ENCODE measurements at regions not wholly inside any gene's neighbourhood (a gene's known extent, or its start where the extent isn't known, plus 50 kb on each side); places are given as distances from the start of the nearest gene placed in this dataset.

GRCh38 chr22:48376936-48377712, 1450.5 kb downstream of the BRD1 start:
- no peak for DNase-seq
- H4K20me1 ChIP-seq (ENCODE audit: insufficient read depth, low read length), result no peaks in the 10 kb centered on the region

DNA sequence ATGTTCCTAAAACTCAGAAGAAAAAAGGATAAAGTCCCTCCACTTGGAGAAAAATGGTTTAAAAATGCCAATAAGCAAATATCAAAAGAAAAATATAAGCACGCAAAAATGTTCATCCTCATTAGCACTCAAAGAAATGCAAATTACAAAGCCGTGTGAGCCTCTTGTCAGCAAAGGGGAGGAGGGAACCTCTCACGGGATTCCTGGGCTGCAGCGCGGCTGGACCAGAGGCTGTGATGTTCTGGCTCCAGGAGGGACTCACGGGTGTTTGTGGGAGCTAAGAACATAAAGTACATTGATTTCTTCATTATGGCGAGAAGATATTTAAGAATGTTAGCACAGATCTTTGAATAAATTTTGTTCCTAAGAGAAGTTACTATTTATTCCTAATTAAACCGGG, 1451.2 kb downstream of the BRD1 start:
- Histone ChIP-seq H3K4me1 (ENCODE audit: low read length) (no peaks in the 10 kb centered on the region), H3K9ac (ENCODE audit: low read length) (no peak overlapping the region), H3K4me2 (ENCODE audit: low read depth, low read length) (no peak overlapping the region), H4K20me1 (ENCODE audit: insufficient read depth, low read length) (no peaks in the 10 kb centered on the region), H3K36me3 (replicated peaks; ENCODE audit: insufficient read depth, low read length) (no peaks in the 10 kb centered on the region), H3K4me3 (ENCODE audit: low read length) (no peak overlapping the region), H3K9me2 (replicated peaks; ENCODE audit: insufficient read depth, low read length) (no peaks in the 10 kb centered on the region), H3K27me3 (replicated peaks; ENCODE audit: insufficient read depth, low read length) (no peaks in the 10 kb centered on the region), H3K9me3 (replicated peaks; ENCODE audit: insufficient read depth, low read length) (no peaks in the 10 kb centered on the region), H2AFZ (ENCODE audit: low read length) (no peak overlapping the region), H3K79me2 (ENCODE audit: low read length) (no peaks in the 10 kb centered on the region), H3K27ac (ENCODE audit: low read length) (no peak overlapping the region), H3F3A (ENCODE audit: insufficient read depth, low read length) (no peaks in the 10 kb centered on the region)
- no peak for TF ChIP-seq EZH2phosphoT487 (IDR thresholded peaks at IDR 0.05; ENCODE audit: low read length)
- TF ChIP-seq, protein P1, sequence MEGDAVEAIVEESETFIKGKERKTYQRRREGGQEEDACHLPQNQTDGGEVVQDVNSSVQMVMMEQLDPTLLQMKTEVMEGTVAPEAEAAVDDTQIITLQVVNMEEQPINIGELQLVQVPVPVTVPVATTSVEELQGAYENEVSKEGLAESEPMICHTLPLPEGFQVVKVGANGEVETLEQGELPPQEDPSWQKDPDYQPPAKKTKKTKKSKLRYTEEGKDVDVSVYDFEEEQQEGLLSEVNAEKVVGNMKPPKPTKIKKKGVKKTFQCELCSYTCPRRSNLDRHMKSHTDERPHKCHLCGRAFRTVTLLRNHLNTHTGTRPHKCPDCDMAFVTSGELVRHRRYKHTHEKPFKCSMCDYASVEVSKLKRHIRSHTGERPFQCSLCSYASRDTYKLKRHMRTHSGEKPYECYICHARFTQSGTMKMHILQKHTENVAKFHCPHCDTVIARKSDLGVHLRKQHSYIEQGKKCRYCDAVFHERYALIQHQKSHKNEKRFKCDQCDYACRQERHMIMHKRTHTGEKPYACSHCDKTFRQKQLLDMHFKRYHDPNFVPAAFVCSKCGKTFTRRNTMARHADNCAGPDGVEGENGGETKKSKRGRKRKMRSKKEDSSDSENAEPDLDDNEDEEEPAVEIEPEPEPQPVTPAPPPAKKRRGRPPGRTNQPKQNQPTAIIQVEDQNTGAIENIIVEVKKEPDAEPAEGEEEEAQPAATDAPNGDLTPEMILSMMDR (IDR thresholded peaks at IDR 0.05; ENCODE audit: low read length), result no peak
- TF ChIP-seq EZH2 (optimal IDR thresholded peaks at IDR 0.05; ENCODE audit: low read depth, low read length), result no peak
- DNase-seq, result no peak

More at GRCh38 chr22:48376936-48377712, 1450.5 kb downstream of the BRD1 start:
- no peak for TF ChIP-seq EZH2 (optimal IDR thresholded peaks at IDR 0.05; ENCODE audit: low read depth, low read length)
- TF ChIP-seq, protein P1 (IDR thresholded peaks at IDR 0.05; ENCODE audit: low read length), result no peak
- no peak for TF ChIP-seq EZH2phosphoT487 (IDR thresholded peaks at IDR 0.05; ENCODE audit: low read length)
- H3K36me3 ChIP-seq (replicated peaks; ENCODE audit: insufficient read depth, low read length), result no peaks in the 10 kb centered on the region
- H3K4me3 ChIP-seq (ENCODE audit: low read length), result no peak overlapping the region
- H3F3A ChIP-seq (ENCODE audit: insufficient read depth, low read length), result no peaks in the 10 kb centered on the region
- H3K4me1 ChIP-seq (ENCODE audit: low read length), result no peaks in the 10 kb centered on the region
- H3K79me2 ChIP-seq (ENCODE audit: low read length), result no peaks in the 10 kb centered on the region
- H3K27me3 ChIP-seq (replicated peaks; ENCODE audit: insufficient read depth, low read length), result no peaks in the 10 kb centered on the region
- H2AFZ ChIP-seq (ENCODE audit: low read length), result no peak overlapping the region
- H3K4me2 ChIP-seq (ENCODE audit: low read depth, low read length), result no peak overlapping the region
- H3K9me3 ChIP-seq (replicated peaks; ENCODE audit: insufficient read depth, low read length), result no peaks in the 10 kb centered on the region
- H3K9me2 ChIP-seq (replicated peaks; ENCODE audit: insufficient read depth, low read length), result no peaks in the 10 kb centered on the region
- no peak overlapping the region for H3K27ac ChIP-seq (ENCODE audit: low read length)
- no peak overlapping the region for H3K9ac ChIP-seq (ENCODE audit: low read length)

- no peak for TF ChIP-seq EZH2phosphoT487 (IDR thresholded peaks at IDR 0.05; ENCODE audit: low read length)
- TF ChIP-seq EZH2 (optimal IDR thresholded peaks at IDR 0.05; ENCODE audit: low read depth, low read length), result no peak
- TF ChIP-seq, protein P1 (IDR thresholded peaks at IDR 0.05; ENCODE audit: low read length), result no peak
- no peak for DNase-seq
- no peak overlapping the region for H3K27ac ChIP-seq (ENCODE audit: low read length)
- no peaks in the 10 kb centered on the region for H4K20me1 ChIP-seq (ENCODE audit: insufficient read depth, low read length)
- H3K36me3 ChIP-seq (replicated peaks; ENCODE audit: insufficient read depth, low read length), result no peaks in the 10 kb centered on the region
- H3K79me2 ChIP-seq (ENCODE audit: low read length), result no peaks in the 10 kb centered on the region
- H3K4me2 ChIP-seq (ENCODE audit: low read depth, low read length), result no peak overlapping the region
- H2AFZ ChIP-seq (ENCODE audit: low read length), result no peak overlapping the region
- no peak overlapping the region for H3K9ac ChIP-seq (ENCODE audit: low read length)
- no peaks in the 10 kb centered on the region for H3K9me2 ChIP-seq (replicated peaks; ENCODE audit: insufficient read depth, low read length)
- H3K27me3 ChIP-seq (replicated peaks; ENCODE audit: insufficient read depth, low read length), result no peaks in the 10 kb centered on the region
- no peak overlapping the region for H3K4me3 ChIP-seq (ENCODE audit: low read length)
- no peaks in the 10 kb centered on the region for H3K4me1 ChIP-seq (ENCODE audit: low read length)
- H3F3A ChIP-seq (ENCODE audit: insufficient read depth, low read length), result no peaks in the 10 kb centered on the region
- H3K9me3 ChIP-seq (replicated peaks; ENCODE audit: insufficient read depth, low read length), result no peaks in the 10 kb centered on the region
These were observed 1454.0 kb downstream of the BRD1 start for GRCh38 chr22:48373626-48374173.

Measured in MM.1S (cell line).